HCT116 (cell line): ENCODE measurements at regions not wholly inside any gene's neighbourhood (a gene's known extent, or its start where the extent isn't known, plus 50 kb on each side); places are given as distances from the start of the nearest gene placed in this dataset.

Source experiments
- ATAC-seq: fragments of 200-7000 bp; cut with Tn5 transposase; 2 replicates; pipeline ENCODE4 v1.9.1; 2020; ENCODE audit warnings: mild to moderate bottlenecking, moderate library complexity
- BruUV-seq: library from RNA; stranded (reverse); fragments of 400-500 nt; replicated peaks from 2 replicates; lab custom pipeline; 2021; lab: Mats Ljungman, UMichigan
- CTCF ChIA-PET: fragments of 300-600 bp; sonication (Branson Sonifier 250); formaldehyde crosslinking; loops from one replicate; lab custom pipeline; 2021; ENCODE audit warnings: antibody characterized with exemption; lab: Charles Lee
- POLR2A ChIA-PET: fragments of 300-600, 350-600 bp; sonication (Branson Sonifier 250); formaldehyde crosslinking; loops from one replicate; lab custom pipeline; 2021; ENCODE audit warnings: antibody characterized with exemption; lab: Charles Lee
- RAD21 ChIA-PET, 2 experiments: fragments of 300-600 bp; sonication (Branson Sonifier 250); formaldehyde crosslinking; loops; one replicate each; lab custom pipeline; 2023; ENCODE audit warnings: low total read pairs in 2 of 2; ENCODE audit not compliant: uncharacterized antibody in 2 of 2, unreplicated experiment in 2 of 2, low non-redundant PET in 1 of 2; lab: Charles Lee
- DNase-seq: peaks from one replicate; pipeline ENCODE4 v3.0.0-alpha.2; 2010; ENCODE audit warnings: low read depth, low spot score
- H2AFZ ChIP-seq: fragments of 200-600 bp; shearing (Covaris generic), sonication (generic); 2 replicates; pipeline ENCODE4 v1.6.1; 2017; ENCODE audit warnings: low read depth, mixed run types, mixed read lengths, antibody characterized with exemption, low read length; ENCODE audit not compliant: poor library complexity, severe bottlenecking
- H3K27ac ChIP-seq: 2 replicates; pipeline ENCODE4 v1.5.1; 2012; ENCODE audit warnings: low read depth, low read length
- H3K27me3 ChIP-seq: fragments of 200-600 bp; sonication (generic); 2 replicates; pipeline ENCODE4 v1.6.1; 2016; ENCODE audit warnings: mixed run types, low read length, mixed read lengths; ENCODE audit not compliant: insufficient read depth
- H3K36me3 ChIP-seq, 2 experiments: fragments of 200-500 bp in 1 of 2; fragments of 200-600 bp in 1 of 2; sonication (Bioruptor generic) in 1 of 2; sonication (generic) in 1 of 2; 2 replicates each; pipeline versions ENCODE4 v1.5.1 to v1.6.1; 2014 to 2016; ENCODE audit warnings: low read length in 2 of 2, inconsistent platforms in 1 of 2, mixed read lengths in 1 of 2, mixed run types in 1 of 2; ENCODE audit not compliant: insufficient read depth in 2 of 2, control insufficient read depth in 1 of 2
- H3K4me1 ChIP-seq, 2 experiments: fragments of 200-600 bp in 1 of 2; sonication (generic) in 1 of 2; 2 replicates each; pipeline versions ENCODE4 v1.5.1 to v1.6.1; 2012 to 2017; ENCODE audit warnings: low read length in 2 of 2, inconsistent platforms in 1 of 2, mild to moderate bottlenecking in 1 of 2, mixed read lengths in 1 of 2, mixed run types in 1 of 2, moderate library complexity in 1 of 2; ENCODE audit not compliant: insufficient read depth in 2 of 2, control insufficient read depth in 1 of 2
- H3K4me2 ChIP-seq: fragments of 200-600 bp; sonication (generic); 2 replicates; pipeline ENCODE4 v1.6.1; 2017; ENCODE audit warnings: mixed run types, low read length, mixed read lengths
- H3K4me3 ChIP-seq, 2 experiments: fragments of 200-600 bp in 1 of 2; sonication (generic) in 1 of 2; replicated peaks in 1 of 2; 2 replicates each; pipeline ENCODE4 v1.5.1; 2011 to 2016; ENCODE audit warnings: low read length in 2 of 2, control low read depth in 1 of 2, low read depth in 1 of 2, mild to moderate bottlenecking in 1 of 2, mixed read lengths in 1 of 2, mixed run types in 1 of 2
- H3K79me2 ChIP-seq: fragments of 200-600 bp; sonication (generic); 2 replicates; pipeline ENCODE4 v1.6.1; 2017; ENCODE audit warnings: mild to moderate bottlenecking, mixed run types, low read length, moderate library complexity, mixed read lengths; ENCODE audit not compliant: insufficient read depth
- H3K9ac ChIP-seq: fragments of 200-600 bp; sonication (generic); 2 replicates; pipeline ENCODE4 v1.6.1; 2016; ENCODE audit warnings: low read length, mixed read lengths
- H3K9me2 ChIP-seq: fragments of 200-600 bp; sonication (generic), shearing (Covaris generic); 2 replicates; pipeline ENCODE4 v1.6.1; 2017; ENCODE audit warnings: mixed run types, mild to moderate bottlenecking, moderate library complexity; ENCODE audit not compliant: insufficient read depth
- H3K9me3 ChIP-seq, 2 experiments: fragments of 200-500 bp in 1 of 2; fragments of 200-600 bp in 1 of 2; sonication (Bioruptor generic) in 1 of 2; sonication (generic) in 1 of 2; 2 replicates each; pipeline ENCODE4 v1.6.1; 2014 to 2017; ENCODE audit warnings: low read length in 2 of 2, mixed read lengths in 2 of 2, inconsistent platforms in 1 of 2, low read depth in 1 of 2, mild to moderate bottlenecking in 1 of 2, mixed run types in 1 of 2, moderate library complexity in 1 of 2; ENCODE audit not compliant: control insufficient read depth in 1 of 2, insufficient read depth in 1 of 2
- H4K20me1 ChIP-seq: fragments of 200-600 bp; sonication (generic), shearing (Covaris generic); 2 replicates; pipeline ENCODE4 v1.6.1; 2017; ENCODE audit warnings: mixed run types, mild to moderate bottlenecking, moderate library complexity; ENCODE audit not compliant: insufficient read depth
- ATF3 ChIP-seq: IDR thresholded peaks from 2 replicates; pipeline ENCODE4 v1.6.1; 2012
- CEBPB ChIP-seq: IDR thresholded peaks from 2 replicates; pipeline ENCODE4 v1.6.1; 2012; ENCODE audit warnings: low read depth
- EGR1 ChIP-seq: IDR thresholded peaks from 2 replicates; pipeline ENCODE4 v1.6.1; 2012; ENCODE audit warnings: low read depth
- ELF1 ChIP-seq: IDR thresholded peaks from 2 replicates; pipeline ENCODE4 v1.6.1; 2012; ENCODE audit warnings: low read depth, borderline replicate concordance
- FOSL1 ChIP-seq: IDR thresholded peaks from 2 replicates; pipeline ENCODE4 v1.6.1; 2012; ENCODE audit warnings: low read depth
- JUND ChIP-seq: IDR thresholded peaks from 2 replicates; pipeline ENCODE4 v1.6.1; 2012
- MAX ChIP-seq: IDR thresholded peaks from 2 replicates; pipeline ENCODE4 v1.6.1; 2012
- POLR2A ChIP-seq: IDR thresholded peaks from 2 replicates; pipeline ENCODE4 v1.7.0; 2011; ENCODE audit warnings: borderline replicate concordance; ENCODE audit not compliant: insufficient read depth, insufficient read length; ENCODE audit errors: extremely low read depth
- REST ChIP-seq: IDR thresholded peaks from 2 replicates; pipeline ENCODE4 v1.6.1; 2012; ENCODE audit warnings: low read depth
- SRF ChIP-seq: IDR thresholded peaks from 2 replicates; pipeline ENCODE4 v1.6.1; 2012; ENCODE audit warnings: low read depth
- YY1 ChIP-seq: IDR thresholded peaks from 2 replicates; pipeline ENCODE4 v1.6.1; 2011; ENCODE audit warnings: low read length, low read depth, moderate library complexity, mild to moderate bottlenecking; ENCODE audit not compliant: insufficient replicate concordance; ENCODE audit errors: extremely low read depth
- ZFX ChIP-seq: fragments of 450-650 bp; IDR thresholded peaks from 2 replicates; pipeline ENCODE4 v1.6.1; 2017
- intact Hi-C: fragments of 100-400 bp; cut with micrococcal nuclease; formaldehyde crosslinking; loops from 2 replicates; pipeline ENCODE4 v1.10.0; 2022

- Histone ChIP-seq H3K4me2 (no peak overlapping the region), H3K27ac (no peak overlapping the region), H3K4me3 (no peak overlapping the region), H3K4me1 (no peaks in the 10 kb centered on the region), H4K20me1 (no peaks in the 10 kb centered on the region), H3K36me3 (no peaks in the 10 kb centered on the region)
- no peak for DNase-seq
- CTCF ChIA-PET: no interaction called here
- POLR2A ChIA-PET: no interaction called here
- TF ChIP-seq YY1 (no peak), POLR2A (no peak), ATF3 (no peak), MAX (no peak), FOSL1 (no peak), CEBPB (no peak), SRF (no peak), EGR1 (no peak), ZFX (no peak), ELF1 (no peak), REST (no peak), JUND (no peak)
- TF ChIP-seq, all 23 proteins: peak for 0
- Histone ChIP-seq H3K79me2 (no peaks in the 10 kb centered on the region), H3K9ac (no peak overlapping the region), H3K9me3 (no peaks in the 10 kb centered on the region), H2AFZ (no peak overlapping the region), H3K27me3 (no peaks in the 10 kb centered on the region), H3K9me2 (no peaks in the 10 kb centered on the region)
- ATAC-seq: no peak
- intact Hi-C loops: no loop called here
- RAD21 ChIA-PET: no interaction called here
- no TSS peak for BruUV-seq
These were observed 462.0 kb downstream of the CCDC91 start for GRCh38 chr12:28652239-28652638.
